ENCODE measurements at regions not wholly inside any gene's neighbourhood (a gene's known extent, or its start where the extent isn't known, plus 50 kb on each side); places are given as distances from the start of the nearest gene placed in this dataset.

GRCh38 chr5:24777392-24777791 is 132.6 kb upstream of the CDH10 start:
- H3K36me3 ChIP-seq (ENCODE audit: control insufficient read depth in 1 of 2, insufficient read depth in 2 of 2, low read length in 2 of 2) = no peaks in the 10 kb centered on the region
- no peaks in the 10 kb centered on the region for H3K27me3 ChIP-seq (ENCODE audit: low read depth, low read length)
- no peaks in the 10 kb centered on the region for H3K4me1 ChIP-seq (ENCODE audit: control insufficient read depth in 1 of 2, insufficient read depth in 2 of 2, low read length in 2 of 2)
- no peak overlapping the region for H3K27ac ChIP-seq (ENCODE audit: low read length)
- no peaks in the 10 kb centered on the region for H3K9me3 ChIP-seq (ENCODE audit: control insufficient read depth in 1 of 2, low read length in 2 of 2)
- no peak overlapping the region for H3K4me3 ChIP-seq (ENCODE audit: low read depth in 1 of 2, low read length in 2 of 2)

GRCh38 chr5:24773261-24773660 is 128.5 kb upstream of the CDH10 start:
- Histone ChIP-seq H3K4me3 (ENCODE audit: low read depth in 1 of 2, low read length in 2 of 2) (no peak overlapping the region), H3K36me3 (ENCODE audit: control insufficient read depth in 1 of 2, insufficient read depth in 2 of 2, low read length in 2 of 2) (no peaks in the 10 kb centered on the region), H3K27me3 (ENCODE audit: low read depth, low read length) (no peaks in the 10 kb centered on the region)

GRCh38 chr5:24767086-24767485 is 122.3 kb upstream of the CDH10 start:
- Histone ChIP-seq H3K4me3 (ENCODE audit: low read depth in 1 of 2, low read length in 2 of 2) (no peak overlapping the region), H3K27me3 (ENCODE audit: low read depth, low read length) (no peaks in the 10 kb centered on the region), H3K36me3 (ENCODE audit: control insufficient read depth in 1 of 2, insufficient read depth in 2 of 2, low read length in 2 of 2) (no peaks in the 10 kb centered on the region), H3K4me1 (ENCODE audit: control insufficient read depth in 1 of 2, insufficient read depth in 2 of 2, low read length in 2 of 2) (no peaks in the 10 kb centered on the region), H3K27ac (ENCODE audit: low read length) (no peak overlapping the region), H3K9me3 (ENCODE audit: control insufficient read depth in 1 of 2, low read length in 2 of 2) (peaks cover 0 to 7% of the 10 kb centered on the region in 2 donors)

More at GRCh38 chr5:24773261-24773660, 128.5 kb upstream of the CDH10 start:
- Histone ChIP-seq H3K9me3 (ENCODE audit: control insufficient read depth in 1 of 2, low read length in 2 of 2) (no peaks in the 10 kb centered on the region), H3K4me1 (ENCODE audit: control insufficient read depth in 1 of 2, insufficient read depth in 2 of 2, low read length in 2 of 2) (no peaks in the 10 kb centered on the region), H3K27ac (ENCODE audit: low read length) (no peak overlapping the region)

- Histone ChIP-seq H3K27me3 (ENCODE audit: low read depth, low read length) (no peaks in the 10 kb centered on the region), H3K4me3 (ENCODE audit: low read depth in 1 of 2, low read length in 2 of 2) (no peak overlapping the region), H3K36me3 (ENCODE audit: control insufficient read depth in 1 of 2, insufficient read depth in 2 of 2, low read length in 2 of 2) (no peaks in the 10 kb centered on the region), H3K4me1 (ENCODE audit: control insufficient read depth in 1 of 2, insufficient read depth in 2 of 2, low read length in 2 of 2) (no peaks in the 10 kb centered on the region), H3K9me3 (ENCODE audit: control insufficient read depth in 1 of 2, low read length in 2 of 2) (peaks cover 0 to 7% of the 10 kb centered on the region in 2 donors), H3K27ac (ENCODE audit: low read length) (no peak overlapping the region)
Observed at GRCh38 chr5:24765219-24765618, 120.4 kb upstream of the CDH10 start.

GRCh38 chr5:24750355-24750754 is 105.6 kb upstream of the CDH10 start:
- H3K4me1 ChIP-seq (ENCODE audit: control insufficient read depth in 1 of 2, insufficient read depth in 2 of 2, low read length in 2 of 2) = no peaks in the 10 kb centered on the region
- no peaks in the 10 kb centered on the region for H3K27me3 ChIP-seq (ENCODE audit: low read depth, low read length)
- H3K27ac ChIP-seq (ENCODE audit: low read length) = no peak overlapping the region
- no peaks in the 10 kb centered on the region for H3K36me3 ChIP-seq (ENCODE audit: control insufficient read depth in 1 of 2, insufficient read depth in 2 of 2, low read length in 2 of 2)
- no peak overlapping the region for H3K4me3 ChIP-seq (ENCODE audit: low read depth in 1 of 2, low read length in 2 of 2)
- no peaks in the 10 kb centered on the region for H3K9me3 ChIP-seq (ENCODE audit: control insufficient read depth in 1 of 2, low read length in 2 of 2)

GRCh38 chr5:24749701-24750100 is 104.9 kb upstream of the CDH10 start:
- Histone ChIP-seq H3K27me3 (ENCODE audit: low read depth, low read length) (no peaks in the 10 kb centered on the region), H3K36me3 (ENCODE audit: control insufficient read depth in 1 of 2, insufficient read depth in 2 of 2, low read length in 2 of 2) (no peaks in the 10 kb centered on the region), H3K4me1 (ENCODE audit: control insufficient read depth in 1 of 2, insufficient read depth in 2 of 2, low read length in 2 of 2) (no peaks in the 10 kb centered on the region), H3K9me3 (ENCODE audit: control insufficient read depth in 1 of 2, low read length in 2 of 2) (no peaks in the 10 kb centered on the region), H3K27ac (ENCODE audit: low read length) (no peak overlapping the region), H3K4me3 (ENCODE audit: low read depth in 1 of 2, low read length in 2 of 2) (no peak overlapping the region)

GRCh38 chr5:24747327-24747726 is 102.5 kb upstream of the CDH10 start:
- no peaks in the 10 kb centered on the region for H3K9me3 ChIP-seq (ENCODE audit: control insufficient read depth in 1 of 2, low read length in 2 of 2)
- no peaks in the 10 kb centered on the region for H3K36me3 ChIP-seq (ENCODE audit: control insufficient read depth in 1 of 2, insufficient read depth in 2 of 2, low read length in 2 of 2)
- H3K4me3 ChIP-seq (ENCODE audit: low read depth in 1 of 2, low read length in 2 of 2) = no peak overlapping the region
- no peaks in the 10 kb centered on the region for H3K27me3 ChIP-seq (ENCODE audit: low read depth, low read length)
- H3K27ac ChIP-seq (ENCODE audit: low read length) = no peak overlapping the region
- no peaks in the 10 kb centered on the region for H3K4me1 ChIP-seq (ENCODE audit: control insufficient read depth in 1 of 2, insufficient read depth in 2 of 2, low read length in 2 of 2)

- Histone ChIP-seq H3K4me3 (ENCODE audit: low read depth in 1 of 2, low read length in 2 of 2) (no peak overlapping the region), H3K36me3 (ENCODE audit: control insufficient read depth in 1 of 2, insufficient read depth in 2 of 2, low read length in 2 of 2) (no peaks in the 10 kb centered on the region), H3K27me3 (ENCODE audit: low read depth, low read length) (no peaks in the 10 kb centered on the region), H3K9me3 (ENCODE audit: control insufficient read depth in 1 of 2, low read length in 2 of 2) (no peaks in the 10 kb centered on the region), H3K27ac (ENCODE audit: low read length) (no peak overlapping the region), H3K4me1 (ENCODE audit: control insufficient read depth in 1 of 2, insufficient read depth in 2 of 2, low read length in 2 of 2) (no peaks in the 10 kb centered on the region)
Observed at GRCh38 chr5:24742334-24742733, 97.6 kb upstream of the CDH10 start.

- Histone ChIP-seq H3K9me3 (ENCODE audit: control insufficient read depth in 1 of 2, low read length in 2 of 2) (no peaks in the 10 kb centered on the region), H3K36me3 (ENCODE audit: control insufficient read depth in 1 of 2, insufficient read depth in 2 of 2, low read length in 2 of 2) (no peaks in the 10 kb centered on the region), H3K27ac (ENCODE audit: low read length) (no peak overlapping the region), H3K27me3 (ENCODE audit: low read depth, low read length) (no peaks in the 10 kb centered on the region), H3K4me3 (ENCODE audit: low read depth in 1 of 2, low read length in 2 of 2) (no peak overlapping the region), H3K4me1 (ENCODE audit: control insufficient read depth in 1 of 2, insufficient read depth in 2 of 2, low read length in 2 of 2) (no peaks in the 10 kb centered on the region)
Observed at GRCh38 chr5:24737163-24737562, 92.4 kb upstream of the CDH10 start.

GRCh38 chr5:24735284-24735683 is 90.5 kb upstream of the CDH10 start:
- no peaks in the 10 kb centered on the region for H3K9me3 ChIP-seq (ENCODE audit: control insufficient read depth in 1 of 2, low read length in 2 of 2)
- no peak overlapping the region for H3K4me3 ChIP-seq (ENCODE audit: low read depth in 1 of 2, low read length in 2 of 2)
- no peaks in the 10 kb centered on the region for H3K27me3 ChIP-seq (ENCODE audit: low read depth, low read length)
- H3K27ac ChIP-seq (ENCODE audit: low read length) = no peak overlapping the region
- H3K36me3 ChIP-seq (ENCODE audit: control insufficient read depth in 1 of 2, insufficient read depth in 2 of 2, low read length in 2 of 2) = no peaks in the 10 kb centered on the region
- no peaks in the 10 kb centered on the region for H3K4me1 ChIP-seq (ENCODE audit: control insufficient read depth in 1 of 2, insufficient read depth in 2 of 2, low read length in 2 of 2)

GRCh38 chr5:24732184-24732583 is 87.4 kb upstream of the CDH10 start:
- H3K27me3 ChIP-seq (ENCODE audit: low read depth, low read length) = no peaks in the 10 kb centered on the region
- no peaks in the 10 kb centered on the region for H3K9me3 ChIP-seq (ENCODE audit: control insufficient read depth in 1 of 2, low read length in 2 of 2)
- H3K27ac ChIP-seq (ENCODE audit: low read length) = no peak overlapping the region
- no peaks in the 10 kb centered on the region for H3K4me1 ChIP-seq (ENCODE audit: control insufficient read depth in 1 of 2, insufficient read depth in 2 of 2, low read length in 2 of 2)
- H3K36me3 ChIP-seq (ENCODE audit: control insufficient read depth in 1 of 2, insufficient read depth in 2 of 2, low read length in 2 of 2) = no peaks in the 10 kb centered on the region
- H3K4me3 ChIP-seq (ENCODE audit: low read depth in 1 of 2, low read length in 2 of 2) = no peak overlapping the region

- Histone ChIP-seq H3K27me3 (ENCODE audit: low read depth, low read length) (no peaks in the 10 kb centered on the region), H3K27ac (ENCODE audit: low read length) (no peak overlapping the region), H3K36me3 (ENCODE audit: control insufficient read depth in 1 of 2, insufficient read depth in 2 of 2, low read length in 2 of 2) (no peaks in the 10 kb centered on the region), H3K9me3 (ENCODE audit: control insufficient read depth in 1 of 2, low read length in 2 of 2) (no peaks in the 10 kb centered on the region), H3K4me1 (ENCODE audit: control insufficient read depth in 1 of 2, insufficient read depth in 2 of 2, low read length in 2 of 2) (no peaks in the 10 kb centered on the region), H3K4me3 (ENCODE audit: low read depth in 1 of 2, low read length in 2 of 2) (no peak overlapping the region)
Observed at GRCh38 chr5:24720743-24721142, 76.0 kb upstream of the CDH10 start.

All from muscle layer of duodenum (tissue), 2 donors.